Sigmoid colon (tissue), 6 donors: ENCODE measurements at regions not wholly inside any gene's neighbourhood (a gene's known extent, or its start where the extent isn't known, plus 50 kb on each side); places are given as distances from the start of the nearest gene placed in this dataset.

Experiments used
- DNase-seq: peaks from one replicate; pipeline ENCODE4 v3.0.0-alpha.2; 2019
- H3K27ac ChIP-seq, 4 donors: fragments of 200-600 bp; sonication (generic); one replicate each; pipeline ENCODE4 v1.5.1; 2016 to 2019; ENCODE audit warnings: mild to moderate bottlenecking in 1 of 4
- H3K27me3 ChIP-seq, 3 donors: fragments of 200-600 bp; sonication (generic); one replicate each; pipeline ENCODE4 v1.5.1; 2019; ENCODE audit warnings: mild to moderate bottlenecking in 1 of 3
- H3K36me3 ChIP-seq, 4 donors: fragments of 200-600 bp; sonication (generic); one replicate each; pipeline ENCODE4 v1.5.1; 2016 to 2019
- H3K4me1 ChIP-seq, 4 donors: fragments of 200-600 bp; sonication (generic); one replicate each; pipeline ENCODE4 v1.5.1; 2017 to 2019
- H3K4me3 ChIP-seq, 4 donors: fragments of 200-600 bp; sonication (generic); one replicate each; pipeline ENCODE4 v1.5.1; 2017 to 2019; ENCODE audit warnings: mild to moderate bottlenecking in 2 of 4, moderate library complexity in 1 of 4
- H3K9me3 ChIP-seq, 4 donors: fragments of 200-600 bp in 3 of 4; sonication (generic) in 3 of 4; one replicate each; pipeline versions ENCODE4 v1.5.1 to v1.6.1; 2013 to 2019
- CTCF ChIP-seq, 4 experiments: fragments of 450-650 bp in 3 of 4; fragments of 200-600 bp in 1 of 4; IDR thresholded peaks; one replicate each; pipeline ENCODE4 v1.5.1; 2016 to 2019; ENCODE audit warnings: antibody characterized with exemption in 4 of 4, mild to moderate bottlenecking in 3 of 4, moderate library complexity in 2 of 4
- EP300 ChIP-seq, 4 donors: sonication (generic); formaldehyde crosslinking; IDR thresholded peaks; one replicate each; pipeline ENCODE4 v1.6.1; 2017; ENCODE audit warnings: antibody characterized with exemption in 4 of 4
- POLR2A ChIP-seq, 2 donors: fragments of 450-650 bp; IDR thresholded peaks; one replicate each; pipeline ENCODE4 v1.6.1; 2016; ENCODE audit warnings: antibody characterized with exemption in 2 of 2, mild to moderate bottlenecking in 2 of 2, moderate library complexity in 2 of 2
- POLR2AphosphoS5 ChIP-seq, 4 donors: sonication (generic); formaldehyde crosslinking; IDR thresholded peaks; one replicate each; pipeline ENCODE4 v1.6.1; 2017; ENCODE audit warnings: antibody characterized with exemption in 4 of 4
- WGBS, 2 donors: extraction: QIAGEN DNeasy Blood & Tissue Kit; methylation state at CpG; one replicate each; pipeline ENCODE4 v1.1.7; 2013; 5-methylcytosine and 5-hydroxymethylcytosine counted together
- intact Hi-C: fragments of 100-400 bp; cut with DNase I; formaldehyde crosslinking; loops from one replicate; pipeline ENCODE4 v1.15.1; 2023
- donor health status: healthy with polysubstance abuse.
- donor health status: healthy.

DNA sequence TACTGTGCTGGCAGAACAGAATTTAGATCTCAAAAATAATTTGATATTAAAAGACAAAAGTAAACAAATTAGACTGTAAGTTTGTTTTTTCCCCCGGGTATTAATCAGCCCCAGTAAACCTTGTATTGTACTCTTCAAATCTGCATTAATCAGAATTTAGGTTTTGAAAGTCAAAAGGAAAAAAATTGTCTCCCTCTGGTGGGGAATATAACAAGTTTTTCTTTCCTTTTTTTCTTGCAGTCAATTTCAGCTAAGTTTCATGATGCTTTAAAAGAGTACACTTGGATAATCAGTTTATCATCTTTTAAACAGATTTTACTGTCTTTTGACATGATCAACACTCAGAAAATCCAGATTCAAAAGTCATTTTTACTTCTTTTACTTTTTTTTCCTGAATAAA lies 134.5 kb upstream of the PKN2 start:
- no peaks in the 10 kb centered on the region for H3K9me3 ChIP-seq
- no peaks in the 10 kb centered on the region for H3K27me3 ChIP-seq
- intact Hi-C loops = no loop called here
- no peaks in the 10 kb centered on the region for H3K4me1 ChIP-seq
- DNase-seq = no peak
- no peaks in the 10 kb centered on the region for H3K36me3 ChIP-seq
- no peak overlapping the region for H3K4me3 ChIP-seq
- no peak for TF ChIP-seq POLR2A (IDR thresholded peaks at IDR 0.05)
- no peak for TF ChIP-seq POLR2AphosphoS5 (IDR thresholded peaks at IDR 0.05)
- TF ChIP-seq CTCF (IDR thresholded peaks at IDR 0.05) = no peak
- no peak for TF ChIP-seq EP300 (IDR thresholded peaks at IDR 0.05)
- no peak overlapping the region for H3K27ac ChIP-seq
- 16 to 45% methylated on average over 1 of the region's 1 CpG for WGBS, 2 donors

DNA sequence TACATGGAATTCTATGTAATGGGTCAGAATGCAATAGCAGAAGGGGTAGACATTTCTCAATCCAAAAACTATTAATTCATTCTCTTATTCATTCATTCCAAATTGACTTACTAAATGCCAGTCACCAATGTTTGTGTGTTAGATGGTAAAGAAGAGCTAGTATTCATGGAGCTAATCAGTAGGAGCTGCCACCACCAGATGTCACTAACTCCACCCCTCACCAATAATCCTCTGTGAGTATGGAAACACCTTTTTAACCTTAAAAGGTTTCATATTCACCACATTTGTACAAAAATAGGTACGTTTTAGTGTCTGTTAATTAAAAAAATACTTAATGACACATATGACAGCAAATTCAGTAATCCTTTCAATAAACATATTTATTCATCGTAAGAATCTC lies 131.8 kb upstream of the PKN2 start:
- Histone ChIP-seq H3K4me1 (no peaks in the 10 kb centered on the region), H3K36me3 (no peaks in the 10 kb centered on the region), H3K9me3 (no peaks in the 10 kb centered on the region), H3K27ac (no peak overlapping the region), H3K27me3 (no peaks in the 10 kb centered on the region), H3K4me3 (no peak overlapping the region)
- intact Hi-C loops = no loop called here
- TF ChIP-seq EP300 (IDR thresholded peaks at IDR 0.05) = no peak
- no peak for TF ChIP-seq POLR2A (IDR thresholded peaks at IDR 0.05)
- TF ChIP-seq CTCF (IDR thresholded peaks at IDR 0.05) = no peak
- TF ChIP-seq POLR2AphosphoS5 (IDR thresholded peaks at IDR 0.05) = no peak
- 84% methylated on average over 2 of the region's 2 CpGs for WGBS, 2 donors
- DNase-seq = no peak

DNA sequence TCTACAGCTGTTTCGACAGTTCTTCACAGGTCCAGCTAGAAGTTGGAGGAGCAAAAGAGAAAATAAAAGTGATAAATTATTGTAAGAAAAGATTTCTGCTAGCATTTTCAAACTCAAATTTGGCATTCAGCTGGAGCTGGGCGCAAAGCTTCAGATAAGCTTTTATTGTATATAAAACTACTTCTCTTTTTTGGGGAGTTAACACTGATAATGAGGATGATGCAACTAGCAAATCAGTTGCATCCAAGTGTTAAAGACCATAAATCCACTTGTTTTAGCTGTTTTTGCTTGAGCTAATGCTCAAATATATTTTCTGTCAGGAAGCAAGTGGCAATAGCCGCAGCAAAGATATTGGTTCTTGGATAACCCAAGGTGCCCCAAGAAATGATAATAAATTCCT lies 127.1 kb upstream of the PKN2 start:
- DNase-seq = no peak
- TF ChIP-seq POLR2AphosphoS5 (IDR thresholded peaks at IDR 0.05) (no peak), CTCF (IDR thresholded peaks at IDR 0.05) (no peak), EP300 (IDR thresholded peaks at IDR 0.05) (no peak), POLR2A (IDR thresholded peaks at IDR 0.05) (no peak)
- Histone ChIP-seq H3K36me3 (no peaks in the 10 kb centered on the region), H3K9me3 (no peaks in the 10 kb centered on the region), H3K4me3 (no peak overlapping the region), H3K27ac (no peak overlapping the region), H3K4me1 (no peaks in the 10 kb centered on the region), H3K27me3 (no peaks in the 10 kb centered on the region)
- intact Hi-C loops = no loop called here
- WGBS, 2 donors = 88 to 91% methylated on average over 3 of the region's 3 CpGs

- WGBS, 2 donors = 92 to 93% methylated on average over 3 of the region's 3 CpGs
- no peaks in the 10 kb centered on the region for H3K9me3 ChIP-seq
- intact Hi-C loops = no loop called here
These were observed 123.5 kb upstream of the PKN2 start for GRCh38 chr1:88560621-88561020.

More at GRCh38 chr1:88560621-88561020, 123.5 kb upstream of the PKN2 start:
- TF ChIP-seq POLR2AphosphoS5 (IDR thresholded peaks at IDR 0.05) = no peak
- TF ChIP-seq CTCF (IDR thresholded peaks at IDR 0.05) = no peak
- no peak for TF ChIP-seq EP300 (IDR thresholded peaks at IDR 0.05)
- TF ChIP-seq POLR2A (IDR thresholded peaks at IDR 0.05) = no peak
- H3K36me3 ChIP-seq = no peaks in the 10 kb centered on the region
- H3K27ac ChIP-seq = no peak overlapping the region
- no peaks in the 10 kb centered on the region for H3K4me1 ChIP-seq
- H3K27me3 ChIP-seq = no peaks in the 10 kb centered on the region
- no peak overlapping the region for H3K4me3 ChIP-seq
- no peak for DNase-seq
